H1 (cell line): ENCODE measurements at regions not wholly inside any gene's neighbourhood (a gene's known extent, or its start where the extent isn't known, plus 50 kb on each side); places are given as distances from the start of the nearest gene placed in this dataset. TPM values are rescaled to one million over a fixed set of nuclear protein-coding genes. Genes with fewer than 3 reads are reported as not detected.

Source experiments
- small RNA-seq: library from polyadenylated mRNA; stranded (forward); fragments of <200 nt; extraction: miRNeasy Mini kit (QIAGEN cat#:217004); gene quantifications from one replicate; pipeline ENCODE3, GENCODE V24; 2013; ENCODE audit not compliant: insufficient read depth

Small RNA genes in the stretch of these regions (small RNA-seq; reads per million reads assigned to genes)
- gene RNU6-325P: not detected
